GM10248 (cell line): ENCODE measurements at regions not wholly inside any gene's neighbourhood (a gene's known extent, or its start where the extent isn't known, plus 50 kb on each side); places are given as distances from the start of the nearest gene placed in this dataset.

Experiments
- CTCF ChIA-PET: fragments of 300-600 bp; sonication (Branson Sonifier 250); formaldehyde crosslinking; extraction: SDS; loops from one replicate; lab custom pipeline; 2021; ENCODE audit warnings: antibody characterized with exemption; lab: Yijun Ruan, JAX
- POLR2A ChIA-PET: fragments of 350-650 bp; sonication (Branson Sonifier 250); formaldehyde crosslinking; extraction: SDS; loops from one replicate; lab custom pipeline; 2020; ENCODE audit warnings: antibody characterized with exemption; lab: Yijun Ruan, JAX
- DNase-seq: peaks from one replicate; pipeline ENCODE4 v3.0.0; 2012; ENCODE audit errors: extremely low spot score
- CTCF ChIP-seq: IDR thresholded peaks from 2 replicates; pipeline ENCODE4 v1.5.1; 2012; ENCODE audit warnings: mild to moderate bottlenecking, low read depth; ENCODE audit errors: extremely low read depth, missing control alignments, control extremely low read depth

GRCh38 chrX:129077424-129078170, 445.7 kb downstream of the SMARCA1 start:
- POLR2A ChIA-PET = no interaction called here
- no peak for TF ChIP-seq CTCF
- no peak for DNase-seq
- CTCF ChIA-PET = no interaction called here

- POLR2A ChIA-PET = no interaction called here
- CTCF ChIA-PET = no interaction called here
- DNase-seq = no peak
- no peak for TF ChIP-seq CTCF
Observed at GRCh38 chrX:129071390-129071789, 451.9 kb downstream of the SMARCA1 start.

- ChIA-PET CTCF (no interaction called here), POLR2A (no interaction called here)
- DNase-seq = no peak
- no peak for TF ChIP-seq CTCF
Observed at GRCh38 chrX:129065895-129066294, 457.4 kb downstream of the SMARCA1 start.

GRCh38 chrX:129058405-129058804, 464.9 kb downstream of the SMARCA1 start:
- CTCF ChIA-PET = no interaction called here

GRCh38 chrX:129043138-129043537, 480.2 kb downstream of the SMARCA1 start:
- no peak for DNase-seq
- ChIA-PET POLR2A (no interaction called here), CTCF (interaction anchor here (0.8 kb wide), 1 partner anchor 13 kb away, joined by 3 read pairs; no protein-coding TSS in a partner anchor)
- no peak for TF ChIP-seq CTCF

More at GRCh38 chrX:129058405-129058804, 464.9 kb downstream of the SMARCA1 start:
- TF ChIP-seq CTCF = no peak
- POLR2A ChIA-PET = no interaction called here
- no peak for DNase-seq

- DNase-seq = no peak
- POLR2A ChIA-PET = no interaction called here
- no peak for TF ChIP-seq CTCF
- CTCF ChIA-PET = interaction anchor here (1.6 kb wide), 1 partner anchor 10 kb away, joined by 5 read pairs; no protein-coding TSS in a partner anchor
Observed at GRCh38 chrX:129041319-129041718, 482.0 kb downstream of the SMARCA1 start.
